HepG2 (cell line): ENCODE measurements at regions not wholly inside any gene's neighbourhood (a gene's known extent, or its start where the extent isn't known, plus 50 kb on each side); places are given as distances from the start of the nearest gene placed in this dataset.

Experiments
- ATAC-seq: fragments of 200-7000 bp; cut with Tn5 transposase; 3 replicates; pipeline ENCODE4 v1.9.1; 2020; ENCODE audit warnings: mild to moderate bottlenecking, moderate library complexity
- BruUV-seq: library from RNA; stranded (reverse); fragments of 400-500 nt; replicated peaks from 2 replicates; lab custom pipeline; 2021; lab: Mats Ljungman, UMichigan
- CTCF ChIA-PET: fragments of 300-600 bp; formaldehyde crosslinking; extraction: SDS; loops from one replicate; lab custom pipeline; 2021; ENCODE audit warnings: low total read pairs, inconsistent platforms, low intra/inter-chr PET ratio; lab: Yijun Ruan, JAX
- POLR2A ChIA-PET: fragments of 350-600 bp; sonication (Branson Sonifier 250); formaldehyde crosslinking; loops from one replicate; lab custom pipeline; 2020; ENCODE audit warnings: antibody characterized with exemption, inconsistent platforms; lab: Yijun Ruan, JAX
- DNase-seq: peaks from one replicate; pipeline ENCODE4 v3.0.0-alpha.2; 2015; ENCODE audit warnings: low spot score
- FAIRE-seq: peaks from 3 replicates; lab custom pipeline; 2011; peaks lifted over from hg19 to GRCh38; lab: Jason Lieb, UNC
- H2AFZ ChIP-seq: one replicate; pipeline ENCODE4 v1.6.1; 2011; ENCODE audit warnings: low read length, inconsistent platforms
- H3K27ac ChIP-seq: fragments of 300-600 bp; 3 replicates; pipeline ENCODE4 v1.8.0; 2011; ENCODE audit warnings: mixed run types, mild to moderate bottlenecking, mixed read lengths, low read length, inconsistent platforms; ENCODE audit not compliant: insufficient read depth; ENCODE audit errors: extremely low read length
- H3K27me3 ChIP-seq, 2 experiments: fragments of 200-600 bp in 1 of 2; 2 replicates in 1 of 2; 3 replicates in 1 of 2; pipeline versions ENCODE4 v1.6.0 to v1.8.0; 2011; ENCODE audit warnings: low read length in 2 of 2, mild to moderate bottlenecking in 2 of 2, moderate library complexity in 2 of 2, inconsistent platforms in 1 of 2; ENCODE audit not compliant: insufficient read depth in 2 of 2, control insufficient read depth in 1 of 2
- H3K36me3 ChIP-seq, 2 experiments: fragments of 200-600 bp in 1 of 2; replicated peaks in 1 of 2; 2 replicates in 1 of 2; 3 replicates in 1 of 2; pipeline versions ENCODE4 v1.5.1 to v1.8.0; 2011; ENCODE audit warnings: low read length in 2 of 2, inconsistent platforms in 1 of 2; ENCODE audit not compliant: insufficient read depth in 2 of 2, control insufficient read depth in 1 of 2
- H3K4me1 ChIP-seq: 2 replicates; pipeline ENCODE4 v1.5.1; 2012; ENCODE audit warnings: low read length, inconsistent platforms; ENCODE audit not compliant: insufficient read depth
- H3K4me2 ChIP-seq: 2 replicates; pipeline ENCODE4 v1.6.0; 2011; ENCODE audit warnings: low read depth, low read length, inconsistent platforms
- H3K4me3 ChIP-seq, 3 experiments: fragments of 200-600 bp in 1 of 3; sonication (generic), shearing (Covaris generic) in 1 of 3; replicated peaks in 1 of 3; 2 replicates each; pipeline ENCODE4 v1.5.1; 2011 to 2016; ENCODE audit warnings: low read length in 3 of 3, inconsistent platforms in 2 of 3, low read depth in 2 of 3, mild to moderate bottlenecking in 2 of 3, control low read depth in 1 of 3, mixed read lengths in 1 of 3; ENCODE audit not compliant: insufficient read depth in 1 of 3
- H3K79me2 ChIP-seq: one replicate; pipeline ENCODE4 v1.6.1; 2011; ENCODE audit warnings: low read length, inconsistent platforms; ENCODE audit not compliant: insufficient read depth
- H3K9ac ChIP-seq: 2 replicates; pipeline ENCODE4 v1.6.0; 2011; ENCODE audit warnings: mild to moderate bottlenecking, low read depth, low read length, inconsistent platforms; ENCODE audit not compliant: insufficient read depth
- H3K9me3 ChIP-seq: 2 replicates; pipeline ENCODE4 v1.5.1; 2012; ENCODE audit warnings: mild to moderate bottlenecking, low read length
- H4K20me1 ChIP-seq: 2 replicates; pipeline ENCODE4 v1.6.0; 2011; ENCODE audit warnings: inconsistent platforms, mild to moderate bottlenecking, low read length, moderate library complexity; ENCODE audit not compliant: insufficient read depth
- CENPT ChIP-seq: sonication (generic); formaldehyde crosslinking; IDR thresholded peaks from 2 replicates; pipeline ENCODE4 v1.8.0; 2022; ENCODE audit warnings: low read depth, mild to moderate bottlenecking, moderate library complexity, missing genetic modification reagents
- KLF11 ChIP-seq: IDR thresholded peaks from 2 replicates; pipeline ENCODE4 v1.6.1; 2016; ENCODE audit warnings: missing compliant biosample characterization
- MIER2 ChIP-seq: IDR thresholded peaks from 2 replicates; pipeline ENCODE4 v1.6.1; 2016; ENCODE audit warnings: missing biosample characterization, missing genetic modification reagents
- RBM39 ChIP-seq: fragments of 200-400 bp; formaldehyde crosslinking; IDR thresholded peaks from one replicate; pipeline ENCODE4 v1.6.1; 2018; ENCODE audit warnings: antibody characterized with exemption, mild to moderate bottlenecking, low read depth, low read length; ENCODE audit not compliant: poor library complexity, severe bottlenecking
- TBP ChIP-seq: sonication (generic); formaldehyde crosslinking; IDR thresholded peaks from 2 replicates; pipeline ENCODE4 v1.5.0; 2020; ENCODE audit warnings: missing genetic modification reagents
- TCF7 ChIP-seq: sonication (generic); IDR thresholded peaks from 2 replicates; pipeline ENCODE4 v1.6.1; 2016; ENCODE audit warnings: antibody characterized with exemption, low read depth
- TEAD3 ChIP-seq: optimal IDR thresholded peaks from 2 replicates; pipeline ENCODE3; 2016; ENCODE audit warnings: borderline replicate concordance
- ZFP82 ChIP-seq: sonication (generic); formaldehyde crosslinking; IDR thresholded peaks from 2 replicates; pipeline ENCODE4 v1.5.1; 2020; ENCODE audit warnings: mild to moderate bottlenecking, missing genetic modification reagents, borderline replicate concordance
- ZIK1 ChIP-seq: sonication (generic); formaldehyde crosslinking; IDR thresholded peaks from 2 replicates; pipeline ENCODE4 v1.5.0; 2020; ENCODE audit warnings: mild to moderate bottlenecking, low read depth, missing genetic modification reagents, borderline replicate concordance
- ZNF281 ChIP-seq: sonication (generic); formaldehyde crosslinking; IDR thresholded peaks from 2 replicates; pipeline ENCODE4 v1.4.0; 2020; ENCODE audit warnings: missing genetic modification reagents, borderline replicate concordance
- ZNF878 ChIP-seq: sonication (generic); formaldehyde crosslinking; IDR thresholded peaks from 2 replicates; pipeline ENCODE4 v1.8.1; 2023; ENCODE audit warnings: mild to moderate bottlenecking, missing genetic modification reagents, moderate library complexity
- WGBS: methylation state at CpG from one replicate; pipeline ENCODE4 v1.1.6; 2017; ENCODE audit warnings: low lambda C conversion rate; 5-methylcytosine and 5-hydroxymethylcytosine counted together
- in situ Hi-C: cut with HindIII; loops from 2 replicates; pipeline ENCODE4 v1.10.0; 2017; ENCODE audit warnings: low pct_unique_long_range_greater_than_20kb; ENCODE audit not compliant: extremely low pct_ligation_motif_present
- intact Hi-C: fragments of 100-400 bp; cut with micrococcal nuclease; formaldehyde crosslinking; loops from one replicate; pipeline ENCODE4 v1.10.0; 2022; ENCODE audit not compliant: unreplicated experiment
- TF ChIP-seq, protein P1 (sequence below): sonication (generic); formaldehyde crosslinking; IDR thresholded peaks from 2 replicates; pipeline ENCODE4 v1.4.0; 2020; ENCODE audit warnings: mild to moderate bottlenecking, missing genetic modification reagents
- TF ChIP-seq, protein P2 (sequence below): sonication (generic); formaldehyde crosslinking; IDR thresholded peaks from 2 replicates; pipeline ENCODE4 v1.8.0; 2022; ENCODE audit warnings: missing genetic modification reagents, low read depth, mild to moderate bottlenecking, borderline replicate concordance
- TF ChIP-seq, protein P3 (sequence below): sonication (generic); formaldehyde crosslinking; IDR thresholded peaks from 2 replicates; pipeline ENCODE4 v1.5.1; 2020; ENCODE audit warnings: mild to moderate bottlenecking, missing genetic modification reagents, moderate library complexity

DNA sequence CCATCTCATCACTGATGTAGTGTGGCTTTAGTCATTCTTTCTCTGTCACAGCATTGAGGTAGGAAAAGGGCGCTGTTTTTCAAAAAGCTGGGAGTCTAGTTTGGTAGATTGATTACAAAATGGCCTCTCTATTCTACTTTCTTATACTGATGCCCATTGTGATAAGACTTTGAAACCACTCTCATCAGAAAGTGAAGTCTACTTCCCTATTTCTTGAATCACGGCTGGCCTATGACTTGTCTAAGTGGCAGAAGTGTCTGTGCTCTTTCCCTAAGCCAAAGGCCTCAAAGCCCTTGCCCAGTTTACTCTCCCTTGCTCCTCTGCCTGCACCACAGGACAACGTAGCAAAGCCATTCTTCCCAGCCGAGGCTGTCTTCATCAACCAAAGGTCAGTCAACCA lies 83.0 kb upstream of the IL33 start:
- H2AFZ ChIP-seq, result no peak overlapping the region
- no peaks in the 10 kb centered on the region for H4K20me1 ChIP-seq
- H3K79me2 ChIP-seq, result no peaks in the 10 kb centered on the region
- CTCF ChIA-PET, result no interaction called here
- intact Hi-C loops (no loop called here), in situ Hi-C loops (no loop called here)
- H3K36me3 ChIP-seq, result no peaks in the 10 kb centered on the region
- POLR2A ChIA-PET, result no interaction called here
- no peak overlapping the region for H3K4me2 ChIP-seq
- H3K9me3 ChIP-seq, result no peaks in the 10 kb centered on the region
- BruUV-seq, result no TSS peak
- ATAC-seq, result no peak
- H3K9ac ChIP-seq, result no peak overlapping the region
- FAIRE-seq, result no peak
- 2% methylated on average over 4 of the region's 4 CpGs for WGBS
- H3K4me1 ChIP-seq, result no peaks in the 10 kb centered on the region
- no peak for DNase-seq
- no peak overlapping the region for H3K4me3 ChIP-seq
- no peak overlapping the region for H3K27ac ChIP-seq
- peaks cover 2 to 5% of the 10 kb centered on the region in 2 experiments; a peak in 3 of 5 replicates for H3K27me3 ChIP-seq
- TF ChIP-seq ZNF281, result no peak
- no peak for TF ChIP-seq TCF7

DNA sequence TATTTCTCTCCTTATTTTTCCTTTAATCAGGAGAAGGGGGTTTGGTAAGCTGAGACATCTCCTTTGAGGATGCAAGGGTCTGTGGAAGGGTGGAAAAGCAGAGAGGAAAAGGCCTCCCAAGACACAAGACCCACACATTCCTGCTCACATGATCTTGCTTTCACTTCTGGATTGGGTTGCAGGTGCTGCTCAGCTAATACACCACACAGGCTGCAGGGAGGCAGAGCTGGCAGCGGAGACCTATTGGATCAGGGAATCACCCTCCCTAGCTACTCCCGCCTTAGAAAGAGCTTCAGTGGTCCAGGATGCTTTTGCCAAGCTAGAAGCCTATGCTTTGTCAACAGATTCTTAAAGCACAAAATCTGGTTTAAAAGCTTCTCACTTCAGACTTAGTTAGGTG lies 87.6 kb upstream of the IL33 start:
- Histone ChIP-seq H3K27me3 (peaks cover 2 to 5% of the 10 kb centered on the region in 2 experiments; a peak in 3 of 5 replicates), H3K4me3 (no peak overlapping the region), H3K36me3 (no peaks in the 10 kb centered on the region), H3K79me2 (no peaks in the 10 kb centered on the region), H3K9ac (no peak overlapping the region), H3K4me1 (no peaks in the 10 kb centered on the region), H3K4me2 (no peak overlapping the region), H3K9me3 (no peaks in the 10 kb centered on the region), H3K27ac (no peak overlapping the region), H4K20me1 (no peaks in the 10 kb centered on the region), H2AFZ (no peak overlapping the region)
- POLR2A ChIA-PET, result no interaction called here
- CTCF ChIA-PET, result no interaction called here
- DNase-seq (no peak), ATAC-seq (no peak), FAIRE-seq (no peak)
- 38% methylated on average over 2 of the region's 2 CpGs for WGBS
- intact Hi-C loops (loop anchor here (5.0 kb wide), 1 partner anchor 179 kb away; no protein-coding TSS in a partner anchor), in situ Hi-C loops (no loop called here)
- BruUV-seq, result no TSS peak
- TF ChIP-seq ZNF878 (no peak), KLF11 (CRISPR knock-in tag) (no peak), RBM39 (no peak), TEAD3 (CRISPR knock-in tag) (no peak), ZFP82 (CRISPR knock-in tag) (no peak), ZIK1 (CRISPR knock-in tag) (no peak), MIER2 (CRISPR knock-in tag) (no peak), CENPT (CRISPR knock-in tag) (no peak), TBP (CRISPR knock-in tag) (no peak)
- TF ChIP-seq, protein P1, sequence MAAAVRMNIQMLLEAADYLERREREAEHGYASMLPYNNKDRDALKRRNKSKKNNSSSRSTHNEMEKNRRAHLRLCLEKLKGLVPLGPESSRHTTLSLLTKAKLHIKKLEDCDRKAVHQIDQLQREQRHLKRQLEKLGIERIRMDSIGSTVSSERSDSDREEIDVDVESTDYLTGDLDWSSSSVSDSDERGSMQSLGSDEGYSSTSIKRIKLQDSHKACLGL (CRISPR knock-in tag), result no peak
- TF ChIP-seq, protein P2, sequence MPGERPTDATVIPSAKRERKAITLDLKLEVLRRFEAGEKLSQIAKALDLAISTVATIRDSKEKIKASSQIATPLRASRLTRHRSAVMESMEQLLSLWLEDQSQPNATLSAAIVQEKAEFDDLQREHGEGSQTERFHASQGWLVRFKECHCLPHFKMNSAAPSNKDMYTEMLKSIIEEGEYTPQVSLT (CRISPR knock-in tag), result no peak
- TF ChIP-seq, protein P3, sequence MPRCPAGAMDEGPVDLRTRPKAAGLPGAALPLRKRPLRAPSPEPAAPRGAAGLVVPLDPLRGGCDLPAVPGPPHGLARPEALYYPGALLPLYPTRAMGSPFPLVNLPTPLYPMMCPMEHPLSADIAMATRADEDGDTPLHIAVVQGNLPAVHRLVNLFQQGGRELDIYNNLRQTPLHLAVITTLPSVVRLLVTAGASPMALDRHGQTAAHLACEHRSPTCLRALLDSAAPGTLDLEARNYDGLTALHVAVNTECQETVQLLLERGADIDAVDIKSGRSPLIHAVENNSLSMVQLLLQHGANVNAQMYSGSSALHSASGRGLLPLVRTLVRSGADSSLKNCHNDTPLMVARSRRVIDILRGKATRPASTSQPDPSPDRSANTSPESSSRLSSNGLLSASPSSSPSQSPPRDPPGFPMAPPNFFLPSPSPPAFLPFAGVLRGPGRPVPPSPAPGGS (CRISPR knock-in tag), result no peak
